HG03571 (cell line): ENCODE measurements at regions not wholly inside any gene's neighbourhood (a gene's known extent, or its start where the extent isn't known, plus 50 kb on each side); places are given as distances from the start of the nearest gene placed in this dataset.
"Not testable (repeated sequence)": the region's sequence is repeated elsewhere in the genome, so short reads cannot be mapped to it uniquely, and the experiment has no call there.

Experiments used
- ATAC-seq: cut with Tn5 transposase; IDR thresholded peaks from one replicate; pipeline ENCODE4 v1.9.1; 2021; ENCODE audit not compliant: unreplicated experiment

- no peak for ATAC-seq
Observed at GRCh38 chr5:68027519-68027918, 188.0 kb upstream of the PIK3R1 start.

GRCh38 chr5:68026092-68026885 is 189.3 kb upstream of the PIK3R1 start:
- no peak for ATAC-seq

GRCh38 chr5:68024426-68024825 is 191.1 kb upstream of the PIK3R1 start:
- no peak for ATAC-seq

- no peak for ATAC-seq
Observed at GRCh38 chr5:68021916-68022315, 193.6 kb upstream of the PIK3R1 start.

GRCh38 chr5:68021227-68021626 is 194.3 kb upstream of the PIK3R1 start:
- no peak for ATAC-seq

GRCh38 chr5:68020461-68020969 is 195.0 kb upstream of the PIK3R1 start:
- ATAC-seq, result not testable (repeated sequence)

GRCh38 chr5:68015381-68016302 is 199.9 kb upstream of the PIK3R1 start:
- no peak for ATAC-seq

GRCh38 chr5:68012831-68013230 is 202.7 kb upstream of the PIK3R1 start:
- ATAC-seq, result no peak

- no peak for ATAC-seq
Observed at GRCh38 chr5:68012429-68012828, 203.1 kb upstream of the PIK3R1 start.

- no peak for ATAC-seq
Observed at GRCh38 chr5:68011801-68012200, 203.8 kb upstream of the PIK3R1 start.

GRCh38 chr5:68011259-68011760 is 204.2 kb upstream of the PIK3R1 start:
- no peak for ATAC-seq

GRCh38 chr5:68010740-68011139 is 204.8 kb upstream of the PIK3R1 start:
- no peak for ATAC-seq

- no peak for ATAC-seq
Observed at GRCh38 chr5:68007451-68007850, 208.1 kb upstream of the PIK3R1 start.

GRCh38 chr5:68002836-68003235 is 212.7 kb upstream of the PIK3R1 start:
- no peak for ATAC-seq

- no peak for ATAC-seq
Observed at GRCh38 chr5:68000805-68001204, 214.8 kb upstream of the PIK3R1 start.

GRCh38 chr5:67999391-67999790 is 216.2 kb upstream of the PIK3R1 start:
- ATAC-seq, result no peak

GRCh38 chr5:67998709-67999261 is 216.8 kb upstream of the PIK3R1 start:
- no peak for ATAC-seq

GRCh38 chr5:67997892-67998457 is 217.6 kb upstream of the PIK3R1 start:
- no peak for ATAC-seq

GRCh38 chr5:67997148-67997547 is 218.4 kb upstream of the PIK3R1 start:
- ATAC-seq, result no peak

- no peak for ATAC-seq
Observed at GRCh38 chr5:67996596-67996995, 219.0 kb upstream of the PIK3R1 start.

- no peak for ATAC-seq
Observed at GRCh38 chr5:67992923-67993322, 222.6 kb upstream of the PIK3R1 start.
